Medulla oblongata (tissue), 1 donor: ENCODE measurements at regions not wholly inside any gene's neighbourhood (a gene's known extent, or its start where the extent isn't known, plus 50 kb on each side); places are given as distances from the start of the nearest gene placed in this dataset.

Experiments
- DNase-seq: peaks from one replicate; pipeline ENCODE4 v3.0.0-alpha.2; 2015; ENCODE audit errors: extremely low spot score

DNA sequence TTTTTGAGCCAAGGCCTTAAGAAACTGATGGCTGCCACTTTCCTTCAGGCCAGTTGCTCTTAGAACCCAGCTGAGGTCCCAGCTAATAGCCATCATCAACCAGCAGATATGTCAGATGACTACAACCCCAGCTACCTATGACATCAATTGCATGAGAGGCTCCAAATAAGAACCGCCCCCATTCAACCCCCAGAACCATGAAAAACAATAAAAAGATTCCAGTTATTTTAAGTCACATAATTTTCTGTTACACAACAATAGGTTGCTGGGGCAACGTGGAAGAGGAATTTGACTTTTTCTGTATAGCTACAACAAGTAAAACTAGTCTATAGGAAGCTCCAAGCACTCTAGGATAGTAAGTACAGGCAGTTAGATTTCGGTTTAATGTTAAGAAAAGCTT is 216.3 kb upstream of the MTNR1B start:
- DNase-seq: no peak

DNA sequence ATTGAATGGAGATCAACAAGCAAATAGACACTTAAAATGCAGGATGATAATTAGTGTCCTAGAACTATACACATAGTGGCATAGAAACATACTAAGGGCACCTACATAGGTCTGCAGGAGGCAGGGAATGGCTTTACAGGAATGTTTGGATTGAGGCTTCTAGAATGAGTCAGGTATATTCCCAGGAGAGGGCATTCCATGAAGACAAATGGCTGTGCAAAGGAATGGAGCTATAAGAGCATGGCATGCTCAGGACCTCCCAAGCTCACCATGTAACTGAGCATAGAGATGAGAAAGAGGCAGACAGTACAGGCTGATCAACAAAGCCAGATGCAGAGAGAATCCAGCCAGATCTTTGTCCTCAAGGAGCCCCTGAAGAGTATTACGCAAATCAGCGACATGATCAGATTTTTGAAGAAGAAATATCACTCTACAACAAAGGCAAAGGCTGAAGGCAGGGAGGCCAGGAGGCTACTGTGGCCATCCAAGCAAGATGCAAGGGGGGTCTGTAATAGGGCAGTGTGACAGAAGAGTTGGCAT is 211.1 kb upstream of the MTNR1B start:
- DNase-seq: no peak

DNA sequence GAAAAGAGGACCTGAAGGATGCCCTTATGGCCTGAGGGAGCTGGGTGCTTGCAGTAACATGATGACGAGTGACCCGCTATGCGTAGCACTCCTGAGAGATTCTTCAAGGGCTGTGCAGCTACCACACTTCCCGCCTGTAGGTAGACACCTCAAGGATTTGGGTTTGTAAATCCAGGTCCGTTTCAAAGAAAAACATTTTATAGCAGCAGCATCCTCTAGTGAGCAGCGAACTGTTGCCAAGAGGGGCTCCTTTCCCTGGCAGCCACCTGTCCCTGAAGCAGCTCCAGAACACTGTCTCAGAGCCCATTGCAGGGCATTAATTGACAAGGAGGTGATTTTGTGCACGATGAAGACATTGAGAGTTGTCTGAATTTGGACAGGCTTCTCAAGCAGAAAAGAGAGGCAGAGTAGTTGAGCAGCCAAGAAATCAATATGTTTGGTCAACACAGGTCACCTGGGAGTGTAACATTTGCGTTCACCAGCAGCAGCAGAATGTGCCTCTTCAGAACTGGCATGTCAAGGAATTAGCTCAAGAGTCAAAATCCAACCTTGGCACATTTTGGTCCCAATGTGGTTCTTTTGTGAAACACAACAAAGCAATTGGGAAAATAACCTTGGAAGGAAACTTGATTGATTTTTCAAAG is 209.8 kb upstream of the MTNR1B start:
- DNase-seq: no peak

DNA sequence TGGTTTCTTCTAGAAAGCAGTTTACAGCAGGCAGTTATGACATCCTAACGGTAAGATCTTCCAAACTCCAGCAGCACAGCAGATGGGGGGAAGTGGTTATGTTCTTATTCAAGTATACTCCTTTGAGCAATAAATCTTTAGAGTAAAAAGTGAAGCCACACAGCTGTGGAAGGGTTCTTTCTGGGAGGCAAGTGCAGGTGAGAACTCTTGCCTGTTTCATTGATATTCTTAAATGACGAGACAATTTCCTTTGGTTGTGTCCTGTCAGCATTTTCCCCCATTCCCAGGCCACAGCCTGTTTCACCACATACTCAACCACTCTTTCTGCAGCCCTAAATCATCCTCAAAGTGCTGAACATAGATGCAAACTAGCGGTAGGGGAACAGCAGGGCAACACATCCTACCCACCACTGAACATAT is 207.3 kb upstream of the MTNR1B start:
- DNase-seq: no peak

DNA sequence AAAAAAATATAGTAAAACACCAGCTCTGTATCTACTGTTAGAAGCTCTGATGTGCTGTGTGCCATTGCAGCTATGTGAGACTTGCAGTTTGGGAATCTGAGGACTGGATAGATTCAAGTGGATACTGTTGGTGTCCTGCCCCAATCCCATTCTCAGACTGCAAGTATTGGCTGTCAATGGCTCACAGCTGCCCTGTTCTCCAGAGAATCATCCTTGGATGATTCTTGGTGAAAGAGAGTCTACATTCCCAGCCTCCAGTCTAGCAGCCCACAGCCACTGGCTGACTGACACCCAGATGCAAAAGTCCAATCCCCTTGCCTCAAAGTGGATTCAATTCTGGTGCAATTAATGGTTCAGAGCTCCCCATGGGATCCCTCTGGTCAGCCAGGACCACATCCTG is 206.1 kb upstream of the MTNR1B start:
- DNase-seq: no peak

DNA sequence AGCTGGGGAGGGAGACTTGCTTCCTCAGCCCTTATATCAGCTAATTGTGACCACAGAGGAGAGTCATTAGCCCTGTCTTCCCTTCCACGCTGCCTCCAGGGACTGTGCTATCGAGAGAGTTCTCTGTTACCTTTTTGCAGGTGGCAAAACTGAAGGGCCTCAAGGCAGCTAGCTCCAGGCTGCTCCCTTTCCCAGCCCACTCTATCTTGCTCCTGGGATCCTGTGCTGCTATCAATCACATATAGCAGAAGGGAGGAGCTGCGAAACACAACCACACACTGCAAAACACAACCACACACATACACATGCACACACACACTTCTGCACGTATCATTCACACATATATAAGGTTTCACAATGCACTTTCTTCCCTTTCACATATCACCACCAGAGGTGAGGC is 205.3 kb upstream of the MTNR1B start:
- no peak for DNase-seq

DNA sequence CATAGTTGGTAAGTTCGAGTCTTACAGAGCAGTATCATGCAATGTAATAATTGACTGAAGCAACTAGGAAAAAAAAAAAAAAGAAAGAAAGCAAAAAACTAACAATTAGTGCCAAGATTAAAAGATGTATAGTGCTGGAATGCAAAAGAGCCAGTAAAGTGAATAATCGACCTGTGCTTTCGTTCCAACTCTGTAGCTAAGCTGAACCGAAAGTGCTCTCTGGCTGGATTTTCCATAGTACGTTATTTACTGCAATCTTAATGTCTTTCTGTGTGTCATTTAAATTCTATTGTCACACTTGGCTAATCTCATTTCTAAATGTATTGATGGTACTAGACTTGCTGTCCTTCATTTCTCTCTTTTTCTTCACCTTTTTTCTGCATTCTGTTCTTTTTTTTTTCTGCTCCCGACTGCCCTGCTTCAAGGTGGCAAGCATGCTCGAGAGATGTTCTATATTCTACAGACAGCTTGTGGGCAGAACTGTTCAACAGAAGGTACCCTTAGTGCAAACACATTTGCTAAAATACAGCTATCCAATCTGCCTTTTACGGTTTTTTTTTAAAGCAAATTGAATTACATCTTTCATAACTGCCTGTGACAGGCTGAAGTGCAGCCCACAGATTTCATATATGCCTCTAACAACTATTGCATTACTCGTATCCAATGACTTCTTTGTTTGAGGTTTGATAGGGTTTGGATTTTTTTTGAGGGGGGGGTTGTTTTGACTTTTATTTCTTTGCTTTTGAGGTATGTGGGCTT is 204.2 kb upstream of the MTNR1B start:
- no peak for DNase-seq

DNA sequence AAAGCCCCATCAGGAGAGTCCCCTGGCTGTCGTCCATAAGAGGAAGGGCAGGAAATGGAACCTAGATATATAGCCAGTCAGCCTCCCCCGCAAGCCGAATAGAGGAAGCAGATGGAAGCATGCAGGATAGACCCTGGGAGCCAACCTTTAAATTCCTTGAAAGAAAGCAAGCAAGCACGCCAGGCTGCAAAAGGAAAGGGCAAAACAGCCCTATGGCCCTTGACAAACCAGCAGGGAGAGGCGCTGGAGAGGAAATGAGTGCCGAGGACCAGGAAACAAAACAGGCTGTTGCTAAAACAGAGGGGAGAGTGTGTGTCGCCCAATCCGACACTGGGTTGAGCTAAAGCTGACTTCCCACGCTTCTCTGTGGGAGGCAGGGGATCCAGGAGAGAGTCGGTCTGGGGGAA is 203.5 kb upstream of the MTNR1B start:
- DNase-seq: peak; percentile 28

DNA sequence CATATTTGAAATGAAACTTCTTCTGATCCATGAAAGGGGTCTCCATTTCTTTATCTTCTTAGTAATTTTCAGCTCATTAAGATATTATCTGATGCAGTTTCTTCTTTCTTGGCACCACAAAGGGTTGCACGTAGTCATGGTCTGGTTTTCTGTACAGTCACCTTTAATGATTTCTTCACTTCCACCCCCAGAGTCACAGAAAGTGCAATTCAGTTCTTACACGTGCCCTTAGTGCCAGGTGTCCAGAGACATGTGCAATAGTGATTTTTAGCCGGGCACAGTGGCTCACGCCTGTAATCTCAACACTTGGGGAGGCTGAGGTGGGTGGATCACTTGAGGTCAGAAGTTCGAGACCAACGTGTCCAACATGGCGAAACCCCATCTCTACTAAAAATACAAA is 202.8 kb upstream of the MTNR1B start:
- no peak for DNase-seq

DNA sequence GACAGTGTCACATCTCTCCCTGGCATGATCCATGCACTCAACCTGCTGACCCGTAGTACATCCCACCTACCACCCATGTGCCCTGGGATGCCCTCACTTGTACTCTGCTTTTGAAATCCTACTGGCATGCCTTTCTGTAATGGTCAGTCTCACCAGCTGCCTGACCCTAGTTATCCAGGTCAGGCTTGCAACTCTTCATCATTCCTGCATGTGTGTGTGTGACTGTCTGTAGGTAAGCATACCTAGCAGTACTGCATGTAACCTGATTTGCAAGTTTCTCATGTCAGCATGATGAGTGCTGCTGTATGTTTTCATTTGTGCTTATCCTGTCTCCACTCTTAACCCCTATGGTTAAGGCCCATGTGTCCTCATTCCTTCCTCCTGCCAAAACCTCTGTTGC is 202.0 kb upstream of the MTNR1B start:
- DNase-seq: no peak

DNA sequence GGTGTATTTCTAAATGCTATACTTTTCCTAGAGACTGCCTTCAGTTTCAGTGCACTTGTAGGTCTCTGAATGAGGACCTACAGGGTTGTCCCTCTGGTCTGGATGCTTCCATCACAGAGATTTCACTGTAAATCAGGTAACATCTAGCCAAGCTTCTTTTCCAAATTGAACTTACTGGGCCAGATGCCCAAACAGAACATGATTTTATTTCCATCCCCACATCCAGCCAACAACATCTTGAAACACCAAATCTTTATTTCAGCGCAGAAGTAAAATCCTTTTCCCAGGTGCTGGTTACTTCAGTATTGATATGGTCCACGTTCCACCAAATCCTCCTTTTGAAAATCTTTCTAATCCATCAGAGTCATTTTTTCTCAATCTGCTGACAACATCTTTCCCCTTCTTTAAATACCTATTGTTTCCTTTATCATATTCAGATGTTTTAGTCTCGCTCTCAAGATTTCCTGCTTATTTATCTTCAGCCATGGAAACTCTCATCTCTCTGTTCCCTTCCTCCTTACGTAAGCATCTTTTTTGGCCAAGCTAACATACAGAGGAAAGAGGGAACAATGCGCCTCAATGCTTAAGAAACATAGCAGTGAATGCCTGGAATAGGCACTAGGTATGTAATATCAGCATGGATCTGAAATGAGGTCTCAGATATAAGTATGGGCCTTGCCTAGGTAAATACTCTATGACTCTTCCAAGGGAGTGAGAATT is 201.2 kb upstream of the MTNR1B start:
- no peak for DNase-seq

DNA sequence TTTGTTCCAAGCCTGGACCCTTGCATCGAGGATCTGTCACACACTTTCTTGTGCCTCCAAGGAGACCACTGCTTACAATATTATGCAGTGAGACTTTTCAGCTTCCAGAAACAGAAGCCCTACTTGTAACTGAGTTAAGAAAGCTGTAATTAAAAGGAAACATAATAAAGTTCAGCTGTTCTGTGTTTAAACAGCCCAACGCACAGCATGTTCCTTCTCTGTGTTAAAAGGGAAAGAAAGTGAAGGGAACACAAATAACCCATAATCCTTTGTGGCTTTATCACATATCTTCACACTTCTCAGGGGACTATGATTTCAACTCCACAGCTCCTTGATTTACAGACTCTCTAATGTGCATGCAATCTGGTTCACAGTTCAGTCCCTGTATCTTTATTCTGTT is 200.3 kb upstream of the MTNR1B start:
- DNase-seq: no peak

DNA sequence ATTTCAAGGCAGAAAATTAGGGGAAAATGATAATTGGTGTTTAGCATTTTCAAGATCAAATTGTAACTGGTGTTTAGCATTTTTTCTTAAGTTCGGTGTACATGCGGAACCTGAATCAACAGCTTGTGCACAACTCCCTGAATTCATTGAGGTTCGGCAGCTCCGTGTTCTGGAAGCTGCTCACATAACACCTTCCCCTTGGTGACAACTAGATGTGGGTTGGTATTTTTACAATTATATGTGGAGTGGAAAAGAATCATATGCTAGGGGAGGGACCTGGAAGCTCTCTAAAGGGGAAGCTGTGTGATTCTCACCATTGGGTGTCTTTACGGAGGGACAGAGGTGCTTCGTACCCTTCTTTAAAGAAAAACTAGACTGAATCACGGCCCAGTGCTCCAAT is 199.0 kb upstream of the MTNR1B start:
- no peak for DNase-seq

DNA sequence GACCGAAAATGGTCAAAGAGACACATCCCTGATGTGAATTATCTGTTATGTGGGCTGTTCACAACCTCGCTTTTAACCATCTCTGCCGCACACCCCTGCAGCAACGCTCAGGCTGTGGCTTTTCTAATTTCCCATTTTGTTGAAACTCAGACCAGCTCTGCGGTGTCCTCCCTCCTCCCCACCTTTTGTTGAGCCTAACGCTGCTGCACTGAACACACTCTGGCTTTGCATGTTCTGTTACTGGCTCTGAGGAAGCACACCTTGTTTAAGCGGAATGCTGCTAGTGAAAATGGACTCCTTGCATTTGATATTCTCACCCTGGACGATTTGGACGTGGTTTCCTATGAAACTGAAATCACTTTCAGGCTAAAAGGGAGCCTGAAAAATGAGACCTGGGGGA is 198.5 kb upstream of the MTNR1B start:
- DNase-seq: no peak

DNA sequence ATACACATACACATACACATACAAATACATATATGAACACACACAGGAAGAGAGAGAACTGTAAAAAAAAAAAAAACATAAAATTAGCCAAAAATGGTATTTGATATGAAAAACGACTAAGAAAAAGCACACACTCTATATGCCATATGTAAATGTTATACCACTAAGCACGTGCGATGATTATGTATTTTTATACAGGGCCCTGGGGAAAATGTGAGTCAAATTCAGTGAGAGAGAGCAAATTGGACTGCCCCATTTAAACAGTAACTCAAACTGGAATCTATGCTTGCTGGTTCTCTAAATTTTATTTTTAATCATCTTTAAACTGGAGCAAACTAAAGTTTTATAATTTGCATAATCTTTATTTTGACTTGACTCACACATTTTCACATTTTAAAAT is 197.8 kb upstream of the MTNR1B start:
- DNase-seq: no peak

DNA sequence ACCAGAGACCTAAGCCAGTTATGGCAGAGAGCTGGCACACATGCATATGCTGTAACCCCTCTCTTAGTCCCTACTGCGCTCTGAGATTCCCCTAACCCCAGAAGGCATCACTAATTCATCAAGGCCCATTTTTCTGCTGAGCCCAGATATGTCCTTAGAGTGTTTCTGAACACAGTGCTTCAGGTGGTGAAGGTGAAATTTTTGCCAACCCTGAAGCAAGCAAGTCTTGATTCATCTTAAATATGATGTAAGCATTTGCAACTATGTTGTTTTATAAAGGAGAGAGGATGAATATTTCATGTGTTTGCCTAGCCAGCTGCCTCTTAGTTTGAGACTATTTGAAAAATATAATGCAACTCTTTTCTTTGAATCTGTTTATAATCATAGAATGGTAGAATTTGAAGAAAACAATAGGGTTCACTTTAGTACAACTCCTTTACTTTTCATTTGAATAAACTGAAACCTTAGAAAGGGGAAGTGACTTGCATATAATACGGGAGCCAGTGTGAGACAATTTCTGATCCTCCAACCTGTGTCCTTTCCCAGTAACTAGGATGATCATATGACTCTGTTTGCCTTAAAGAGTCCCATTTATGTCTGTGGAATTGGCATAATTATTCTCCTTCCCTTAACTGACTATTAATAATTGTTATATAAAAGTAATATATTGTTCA is 194.3 kb upstream of the MTNR1B start:
- DNase-seq: no peak

DNA sequence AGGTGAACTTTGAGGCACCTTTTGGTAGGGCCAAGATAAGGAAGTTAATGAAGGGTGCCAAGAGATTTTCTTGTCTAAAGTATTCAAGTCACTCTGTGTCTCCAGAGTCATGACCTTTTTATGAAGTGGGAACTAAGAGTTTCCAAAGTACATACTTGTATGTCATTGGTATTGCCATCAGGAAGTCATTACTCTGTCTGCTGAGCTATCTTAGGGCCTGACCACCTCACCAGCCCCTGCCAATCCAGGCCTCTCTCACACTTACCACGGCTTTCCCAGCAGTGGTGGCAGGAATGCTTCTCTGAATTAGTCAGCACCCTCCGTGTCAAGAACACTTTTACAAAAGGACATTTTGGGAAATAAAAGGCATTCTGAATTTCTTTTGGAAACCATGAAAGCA is 192.8 kb upstream of the MTNR1B start:
- no peak for DNase-seq

DNA sequence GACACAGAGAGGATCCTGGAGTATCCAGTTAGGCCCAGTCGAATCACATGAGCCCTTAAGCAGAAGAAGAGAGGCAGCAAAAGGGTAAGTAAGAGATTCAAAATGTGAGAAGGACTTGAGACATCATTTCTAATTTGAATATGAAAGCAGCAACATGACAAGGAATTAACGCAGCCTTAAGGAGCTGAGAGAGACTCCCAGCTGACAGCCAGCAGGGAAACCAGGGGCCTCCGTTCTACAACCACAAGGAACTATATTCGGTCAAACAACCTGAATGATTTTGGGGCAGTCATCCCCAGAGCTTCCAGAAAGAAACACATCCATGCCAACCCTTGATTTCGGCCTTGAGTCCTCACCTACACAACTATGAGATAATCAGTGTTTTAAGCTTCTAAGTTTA is 189.7 kb upstream of the MTNR1B start:
- no peak for DNase-seq

DNA sequence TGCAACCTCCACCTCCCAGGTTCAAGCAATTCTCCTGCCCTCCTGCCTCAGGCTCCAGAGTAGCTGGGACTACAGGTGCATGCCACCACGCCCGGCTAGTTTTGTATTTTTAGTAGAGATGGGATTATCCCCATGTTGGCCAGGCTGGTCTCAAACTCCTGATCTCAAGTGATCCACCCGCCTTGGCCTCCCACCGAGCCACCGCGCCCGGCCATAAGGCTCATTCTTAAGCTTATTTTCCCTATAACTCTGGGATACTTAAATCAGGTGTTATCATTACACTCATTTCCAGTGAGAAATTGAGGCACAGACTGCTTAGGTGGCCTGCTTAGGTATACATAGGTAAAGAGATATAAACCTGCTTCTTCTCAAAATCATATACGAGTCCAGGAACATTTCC is 188.3 kb upstream of the MTNR1B start:
- no peak for DNase-seq

DNA sequence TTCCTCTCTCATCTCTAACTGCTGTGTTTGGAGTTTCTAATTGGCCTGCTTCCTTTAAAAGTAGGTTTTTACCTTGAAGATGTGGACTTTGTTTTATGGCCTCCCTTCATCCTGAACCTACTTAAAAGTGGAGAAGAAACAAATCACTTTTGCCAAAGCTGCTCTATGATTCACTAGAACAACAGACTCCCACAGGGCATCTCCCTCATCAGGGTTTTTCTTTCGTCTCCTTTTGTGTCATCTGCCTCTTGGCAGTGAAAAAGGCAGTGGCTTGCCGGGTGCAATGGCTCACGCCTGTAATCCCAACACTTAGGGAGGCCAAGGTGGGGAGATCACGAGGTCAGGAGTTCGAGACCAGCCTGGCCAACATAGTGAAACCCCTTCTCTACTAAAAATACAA is 186.6 kb upstream of the MTNR1B start:
- no peak for DNase-seq

DNA sequence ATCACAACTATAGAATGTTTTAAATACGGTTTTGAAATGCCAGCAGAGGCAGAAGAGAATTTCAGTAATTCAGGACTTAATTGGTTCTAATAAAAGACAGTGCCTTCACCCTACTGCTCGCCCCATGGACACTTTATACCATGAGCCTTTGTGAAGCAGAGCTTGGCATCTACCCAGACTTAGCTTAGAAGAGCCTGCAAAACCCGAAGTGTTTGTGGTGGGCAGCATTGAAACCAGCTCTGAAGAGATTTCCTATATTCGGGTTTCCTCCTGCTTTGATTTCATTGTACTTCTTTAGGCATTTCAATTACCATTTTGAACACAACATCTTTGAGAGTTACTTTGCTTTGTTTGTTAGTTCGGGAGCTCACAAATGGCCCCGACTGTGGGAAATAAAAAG is 185.1 kb upstream of the MTNR1B start:
- DNase-seq: peak; percentile 35

DNA sequence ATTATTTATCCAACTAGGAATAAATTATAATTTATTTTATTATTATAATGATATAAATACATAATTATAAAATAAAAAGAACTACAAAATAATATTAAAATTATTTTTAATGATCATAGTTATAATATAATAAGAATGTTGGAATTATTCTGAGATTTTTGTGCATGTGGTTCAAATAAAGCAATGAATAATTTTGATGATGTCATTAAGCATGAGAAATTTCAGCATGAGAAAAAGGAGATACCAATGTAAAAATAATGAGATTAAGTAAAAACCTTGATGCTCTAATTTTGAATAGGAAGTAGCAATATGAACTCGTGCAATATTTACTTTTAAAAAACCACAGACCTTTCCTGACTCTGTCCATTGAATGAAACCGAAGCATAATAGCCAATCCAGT is 181.8 kb upstream of the MTNR1B start:
- DNase-seq: no peak
